Breast epithelium (tissue), 4 donors: ENCODE measurements at regions not wholly inside any gene's neighbourhood (a gene's known extent, or its start where the extent isn't known, plus 50 kb on each side); places are given as distances from the start of the nearest gene placed in this dataset.

Source experiments
- DNase-seq, 2 donors: peaks; one replicate each; pipeline ENCODE4 v3.0.0-alpha.2; 2019; ENCODE audit warnings: low spot score in 2 of 2
- H3K27ac ChIP-seq, 2 donors: fragments of 200-600 bp; sonication (generic) in 1 of 2; one replicate each; pipeline ENCODE4 v1.5.1; 2016 to 2019; ENCODE audit warnings: mild to moderate bottlenecking in 1 of 2
- H3K27me3 ChIP-seq, 2 donors: fragments of 200-600 bp; sonication (generic) in 1 of 2; one replicate each; pipeline versions ENCODE4 v1.5.1 to v1.6.0; 2017 to 2019; ENCODE audit warnings: control low read depth in 1 of 2, mild to moderate bottlenecking in 1 of 2
- H3K36me3 ChIP-seq: fragments of 200-600 bp; one replicate; pipeline ENCODE4 v1.5.1; 2019
- H3K4me1 ChIP-seq, 2 donors: fragments of 200-600 bp; sonication (generic); one replicate each; pipeline ENCODE4 v1.5.1; 2016 to 2019; ENCODE audit warnings: control low read depth in 1 of 2
- H3K4me3 ChIP-seq, 3 donors: fragments of 200-600 bp; sonication (generic); 1 replicate in 2 of 3; 2 replicates in 1 of 3; pipeline ENCODE4 v1.5.1; 2016 to 2019; ENCODE audit warnings: mild to moderate bottlenecking in 3 of 3, moderate library complexity in 2 of 3
- H3K9me3 ChIP-seq, 2 donors: fragments of 200-600 bp; sonication (generic) in 1 of 2; one replicate each; pipeline ENCODE4 v1.5.1; 2016 to 2019; ENCODE audit warnings: control low read depth in 1 of 2
- POLR2A ChIP-seq: fragments of 450-650 bp; IDR thresholded peaks from one replicate; pipeline ENCODE4 v1.6.1; 2016; ENCODE audit warnings: antibody characterized with exemption, mild to moderate bottlenecking, moderate library complexity
- POLR2AphosphoS5 ChIP-seq, 3 donors: sonication (generic); formaldehyde crosslinking; IDR thresholded peaks; one replicate each; pipeline ENCODE4 v1.6.1; 2017; ENCODE audit warnings: antibody characterized with exemption in 3 of 3
- intact Hi-C: fragments of 100-400 bp; cut with DNase I; formaldehyde crosslinking; loops from one replicate; pipeline ENCODE4 v1.15.1; 2023; ENCODE audit warnings: low total_unique reads
- TF ChIP-seq, protein P1 (sequence below), 3 donors: fragments of 450-650 bp; IDR thresholded peaks; one replicate each; pipeline ENCODE4 v1.5.1; 2016 to 2017; ENCODE audit warnings: antibody characterized with exemption in 3 of 3, mild to moderate bottlenecking in 3 of 3, moderate library complexity in 3 of 3

DNA sequence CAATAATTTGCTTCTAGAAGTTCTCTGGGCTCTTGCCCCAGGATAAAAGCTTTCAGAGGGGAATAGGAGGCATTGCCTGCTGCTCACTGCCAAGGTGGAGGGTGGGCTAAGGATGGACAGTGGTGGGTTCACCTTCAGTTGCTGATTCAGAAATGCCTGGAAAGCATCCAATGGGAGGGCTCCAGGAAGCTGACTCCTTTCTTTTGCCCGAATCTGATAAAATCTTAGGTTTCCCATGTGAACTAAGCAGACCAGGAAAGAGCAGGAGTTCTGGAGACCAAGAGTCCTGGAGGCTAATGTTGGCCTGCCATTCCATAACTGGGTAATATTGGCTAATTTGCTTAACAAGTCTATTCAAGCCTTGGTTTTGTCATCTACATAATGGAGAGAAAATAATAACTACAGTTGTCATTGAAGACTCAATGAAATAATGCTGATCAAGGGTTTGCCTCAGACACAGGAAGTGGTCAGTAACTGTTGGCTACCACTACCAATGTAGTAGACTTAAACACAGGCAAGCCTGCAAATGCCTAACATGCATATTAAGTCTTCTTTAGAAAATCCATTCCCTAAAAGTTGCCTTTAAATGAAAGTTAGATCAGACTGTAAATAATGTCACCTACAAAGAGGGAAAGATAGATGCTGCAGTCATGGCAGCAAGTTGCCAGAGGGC, 528.4 kb upstream of the NBEA start:
- Histone ChIP-seq H3K9me3 (no peaks in the 10 kb centered on the region), H3K27me3 (no peaks in the 10 kb centered on the region), H3K4me3 (no peak overlapping the region), H3K36me3 (no peaks in the 10 kb centered on the region), H3K27ac (no peak overlapping the region), H3K4me1 (no peaks in the 10 kb centered on the region)
- DNase-seq = no peak
- intact Hi-C loops = no loop called here
- TF ChIP-seq POLR2A (no peak), POLR2AphosphoS5 (IDR thresholded peaks at IDR 0.05) (no peak)
- TF ChIP-seq, protein P1, sequence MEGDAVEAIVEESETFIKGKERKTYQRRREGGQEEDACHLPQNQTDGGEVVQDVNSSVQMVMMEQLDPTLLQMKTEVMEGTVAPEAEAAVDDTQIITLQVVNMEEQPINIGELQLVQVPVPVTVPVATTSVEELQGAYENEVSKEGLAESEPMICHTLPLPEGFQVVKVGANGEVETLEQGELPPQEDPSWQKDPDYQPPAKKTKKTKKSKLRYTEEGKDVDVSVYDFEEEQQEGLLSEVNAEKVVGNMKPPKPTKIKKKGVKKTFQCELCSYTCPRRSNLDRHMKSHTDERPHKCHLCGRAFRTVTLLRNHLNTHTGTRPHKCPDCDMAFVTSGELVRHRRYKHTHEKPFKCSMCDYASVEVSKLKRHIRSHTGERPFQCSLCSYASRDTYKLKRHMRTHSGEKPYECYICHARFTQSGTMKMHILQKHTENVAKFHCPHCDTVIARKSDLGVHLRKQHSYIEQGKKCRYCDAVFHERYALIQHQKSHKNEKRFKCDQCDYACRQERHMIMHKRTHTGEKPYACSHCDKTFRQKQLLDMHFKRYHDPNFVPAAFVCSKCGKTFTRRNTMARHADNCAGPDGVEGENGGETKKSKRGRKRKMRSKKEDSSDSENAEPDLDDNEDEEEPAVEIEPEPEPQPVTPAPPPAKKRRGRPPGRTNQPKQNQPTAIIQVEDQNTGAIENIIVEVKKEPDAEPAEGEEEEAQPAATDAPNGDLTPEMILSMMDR (IDR thresholded peaks at IDR 0.05) = no peak

GRCh38 chr13:34414616-34415015, 527.5 kb upstream of the NBEA start:
- H3K4me1 ChIP-seq = no peaks in the 10 kb centered on the region
- TF ChIP-seq, protein P1 (IDR thresholded peaks at IDR 0.05) = no peak
- TF ChIP-seq POLR2A = no peak
- TF ChIP-seq POLR2AphosphoS5 (IDR thresholded peaks at IDR 0.05) = no peak
- H3K4me3 ChIP-seq = no peak overlapping the region
- no peaks in the 10 kb centered on the region for H3K36me3 ChIP-seq
- no peak overlapping the region for H3K27ac ChIP-seq
- intact Hi-C loops = no loop called here
- DNase-seq = no peak
- H3K27me3 ChIP-seq = no peaks in the 10 kb centered on the region
- H3K9me3 ChIP-seq = no peaks in the 10 kb centered on the region

DNA sequence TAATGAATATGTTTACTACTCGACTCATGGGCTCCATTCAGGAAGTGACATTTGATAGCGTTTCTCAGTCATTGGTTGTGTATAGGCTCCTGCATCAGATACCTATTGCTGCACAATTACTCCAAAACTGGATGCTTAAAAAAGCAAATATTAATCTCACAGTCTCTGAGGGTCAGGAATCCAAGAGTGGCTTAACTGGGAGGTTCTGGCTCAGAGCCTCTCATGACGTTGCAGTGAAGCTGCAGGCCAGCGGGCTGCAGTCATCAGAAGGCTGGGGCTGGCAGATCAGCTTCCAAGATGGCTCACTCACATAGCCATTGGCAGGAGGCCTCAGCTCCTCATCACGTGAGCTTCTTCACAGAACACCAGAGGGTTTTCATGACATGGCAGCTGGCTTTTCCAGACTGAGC, 525.1 kb upstream of the NBEA start:
- TF ChIP-seq POLR2AphosphoS5 (IDR thresholded peaks at IDR 0.05) (no peak), POLR2A (no peak)
- TF ChIP-seq, protein P1 (IDR thresholded peaks at IDR 0.05) = no peak
- no peaks in the 10 kb centered on the region for H3K36me3 ChIP-seq
- no peak overlapping the region for H3K27ac ChIP-seq
- no peak for DNase-seq
- intact Hi-C loops = no loop called here
- H3K27me3 ChIP-seq = no peaks in the 10 kb centered on the region
- H3K9me3 ChIP-seq = no peaks in the 10 kb centered on the region
- no peak overlapping the region for H3K4me3 ChIP-seq
- peaks cover 0 to 6% of the 10 kb centered on the region in 2 donors for H3K4me1 ChIP-seq

GRCh38 chr13:34417896-34418295, 524.2 kb upstream of the NBEA start:
- Histone ChIP-seq H3K36me3 (no peaks in the 10 kb centered on the region), H3K27me3 (no peaks in the 10 kb centered on the region), H3K27ac (no peak overlapping the region), H3K4me1 (peaks cover 0 to 7% of the 10 kb centered on the region in 2 donors), H3K4me3 (no peak overlapping the region), H3K9me3 (no peaks in the 10 kb centered on the region)
- intact Hi-C loops = no loop called here
- no peak for DNase-seq
- TF ChIP-seq POLR2AphosphoS5 (IDR thresholded peaks at IDR 0.05) = no peak
- TF ChIP-seq POLR2A = no peak
- TF ChIP-seq, protein P1 (IDR thresholded peaks at IDR 0.05) = no peak

DNA sequence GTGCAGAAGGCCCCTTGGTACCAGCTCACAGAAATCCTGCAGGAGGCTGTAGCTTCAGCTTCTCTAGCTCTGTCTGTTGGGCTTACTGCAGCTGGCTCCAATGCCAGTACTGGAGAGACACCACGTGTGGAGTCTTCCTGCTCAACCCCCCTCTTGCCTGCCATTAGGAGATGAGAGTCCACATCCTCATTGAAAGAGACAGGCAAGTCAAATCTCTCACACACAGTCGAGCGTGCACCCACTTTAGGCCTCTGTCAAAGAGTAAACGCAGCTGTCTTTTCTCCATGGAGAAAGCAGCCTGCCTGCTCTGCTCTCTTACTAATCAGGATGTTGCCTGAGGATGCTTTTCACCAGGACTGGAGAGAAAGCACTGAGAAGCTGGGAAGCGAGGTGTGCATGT, 523.0 kb upstream of the NBEA start:
- Histone ChIP-seq H3K36me3 (no peaks in the 10 kb centered on the region), H3K27ac (no peak overlapping the region), H3K27me3 (no peaks in the 10 kb centered on the region), H3K4me3 (no peak overlapping the region), H3K4me1 (peaks cover 0 to 7% of the 10 kb centered on the region in 2 donors), H3K9me3 (no peaks in the 10 kb centered on the region)
- TF ChIP-seq POLR2A = no peak
- no peak for DNase-seq
- intact Hi-C loops = no loop called here

DNA sequence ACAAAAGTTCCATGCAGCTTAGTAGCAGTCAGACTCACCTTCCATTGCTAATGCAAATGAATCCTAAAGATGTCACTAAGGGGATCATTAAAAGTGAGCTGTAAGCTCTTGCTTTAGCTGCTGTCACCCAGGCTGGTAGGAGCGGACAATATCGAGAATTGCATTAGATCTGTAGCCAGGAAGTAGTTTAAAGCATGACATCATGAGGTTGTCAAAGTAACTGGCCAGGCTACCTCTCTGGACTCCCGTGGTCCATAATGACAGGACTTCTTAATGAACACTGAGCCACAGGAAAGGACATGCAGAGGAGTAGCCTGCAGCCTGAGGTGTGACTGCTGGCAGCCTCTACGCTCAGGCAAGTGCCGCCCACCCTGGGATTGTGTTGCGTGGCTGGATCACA, 522.3 kb upstream of the NBEA start:
- H3K27me3 ChIP-seq = no peaks in the 10 kb centered on the region
- no peak overlapping the region for H3K4me3 ChIP-seq
- no peaks in the 10 kb centered on the region for H3K36me3 ChIP-seq
- peaks cover 0 to 7% of the 10 kb centered on the region in 2 donors for H3K4me1 ChIP-seq
- TF ChIP-seq POLR2A = no peak
- no peak for TF ChIP-seq POLR2AphosphoS5 (IDR thresholded peaks at IDR 0.05)
- TF ChIP-seq, protein P1 (IDR thresholded peaks at IDR 0.05) = no peak
- H3K9me3 ChIP-seq = no peaks in the 10 kb centered on the region
- intact Hi-C loops = no loop called here
- H3K27ac ChIP-seq = peak overlapping the region; percentile 20 to 26
- no peak for DNase-seq
